Dermis microvascular lymphatic vessel endothelial cell (primary cell): ENCODE measurements at regions not wholly inside any gene's neighbourhood (a gene's known extent, or its start where the extent isn't known, plus 50 kb on each side); places are given as distances from the start of the nearest gene placed in this dataset.

Experiments
- DNase-seq, 2 donors: peaks; one replicate each; pipeline versions ENCODE4 v3.0.0 to v3.0.0-alpha.2; 2010; ENCODE audit warnings: low read depth in 2 of 2

- no peak for DNase-seq
Observed at GRCh38 chr1:30488324-30488913, 235.0 kb downstream of the MATN1 start.

GRCh38 chr1:30487042-30487441 lies 236.3 kb downstream of the MATN1 start:
- DNase-seq = no peak

GRCh38 chr1:30485072-30485471 lies 238.3 kb downstream of the MATN1 start:
- DNase-seq = no peak

GRCh38 chr1:30484668-30485067 lies 238.7 kb downstream of the MATN1 start:
- DNase-seq = no peak

- DNase-seq = no peak
Observed at GRCh38 chr1:30479575-30479974, 243.8 kb downstream of the MATN1 start.

- DNase-seq = no peak
Observed at GRCh38 chr1:30478799-30479563, 244.4 kb downstream of the MATN1 start.

- no peak for DNase-seq
Observed at GRCh38 chr1:30478283-30478682, 245.1 kb downstream of the MATN1 start.

GRCh38 chr1:30477588-30477987 lies 245.8 kb downstream of the MATN1 start:
- DNase-seq = no peak

- DNase-seq = no peak
Observed at GRCh38 chr1:30476911-30477459, 246.4 kb downstream of the MATN1 start.

GRCh38 chr1:30476476-30476875 lies 246.9 kb downstream of the MATN1 start:
- no peak for DNase-seq

- DNase-seq = no peak
Observed at GRCh38 chr1:30475966-30476365, 247.4 kb downstream of the MATN1 start.

GRCh38 chr1:30475201-30475600 lies 248.2 kb downstream of the MATN1 start:
- no peak for DNase-seq

- DNase-seq = no peak
Observed at GRCh38 chr1:30474818-30475200, 248.6 kb downstream of the MATN1 start.

- no peak for DNase-seq
Observed at GRCh38 chr1:30473922-30474817, 249.2 kb downstream of the MATN1 start.

GRCh38 chr1:30472526-30472925 lies 250.9 kb downstream of the MATN1 start:
- DNase-seq = no peak

GRCh38 chr1:30472009-30472408 lies 251.4 kb downstream of the MATN1 start:
- no peak for DNase-seq

GRCh38 chr1:30471307-30471706 lies 252.1 kb downstream of the MATN1 start:
- DNase-seq = no peak

- DNase-seq = no peak
Observed at GRCh38 chr1:30469426-30469825, 254.0 kb downstream of the MATN1 start.

GRCh38 chr1:30467101-30467500 lies 256.3 kb downstream of the MATN1 start:
- no peak for DNase-seq

- DNase-seq = no peak
Observed at GRCh38 chr1:30466610-30467009, 256.8 kb downstream of the MATN1 start.

GRCh38 chr1:30466026-30466425 lies 257.4 kb downstream of the MATN1 start:
- no peak for DNase-seq

GRCh38 chr1:30465096-30465495 lies 258.3 kb downstream of the MATN1 start:
- no peak for DNase-seq
